ENCODE measurements at regions not wholly inside any gene's neighbourhood (a gene's known extent, or its start where the extent isn't known, plus 50 kb on each side); places are given as distances from the start of the nearest gene placed in this dataset.

GRCh38 chr22:48212727-48213126 lies 1450.3 kb downstream of the TBC1D22A start:
- no peak overlapping the region for H2BK15ac ChIP-seq (ENCODE audit: low read length)
- WGBS, 2 donors (ENCODE audit: extremely low coverage in 2 of 2, insufficient read length in 2 of 2, insufficient replicate concordance in 1 of 2) = no CpG with 5 or more reads among the region's 1 CpG
- H4K91ac ChIP-seq (ENCODE audit: low read depth, low read length, poor library complexity) = no peak overlapping the region
- H3K36me3 ChIP-seq (replicated peaks in 1 of 2; ENCODE audit: control insufficient read depth in 2 of 2, insufficient read depth in 2 of 2, low read length in 2 of 2) = no peaks in the 10 kb centered on the region
- no peak overlapping the region for H3K27ac ChIP-seq (replicated peaks; ENCODE audit: low read length)
- H3K23ac ChIP-seq (ENCODE audit: low read depth, low read length, poor library complexity) = no peak overlapping the region
- no peak overlapping the region for H2BK5ac ChIP-seq (ENCODE audit: low read length)
- H3K4me1 ChIP-seq (ENCODE audit: control insufficient read depth in 2 of 2, insufficient read depth in 1 of 2, low read depth in 1 of 2, low read length in 2 of 2) = peaks cover 0 to 9% of the 10 kb centered on the region in 2 donors
- no peak overlapping the region for H2BK120ac ChIP-seq (ENCODE audit: low read depth, low read length)
- no peak overlapping the region for H2AK5ac ChIP-seq (ENCODE audit: low read depth, low read length)
- DNase-seq (ENCODE audit: low spot score) = no peak
- H3K9me3 ChIP-seq (replicated peaks in 1 of 2; ENCODE audit: control insufficient read depth in 2 of 2, insufficient read depth in 1 of 2, low read depth in 1 of 2, low read length in 2 of 2) = peaks cover 0 to 1% of the 10 kb centered on the region in 2 donors
- no peak overlapping the region for H4K8ac ChIP-seq (ENCODE audit: low read depth, low read length)
- H3K14ac ChIP-seq (ENCODE audit: low read length) = no peak overlapping the region
- no peaks in the 10 kb centered on the region for H3K79me1 ChIP-seq (ENCODE audit: low read depth, low read length)
- H3K27me3 ChIP-seq (ENCODE audit: control insufficient read depth in 3 of 3, insufficient read depth in 3 of 3, low read depth in 1 of 3, low read length in 3 of 3) = no peaks in the 10 kb centered on the region
- no peak overlapping the region for H2AFZ ChIP-seq (ENCODE audit: low read length)
- H3K9ac ChIP-seq (ENCODE audit: low read depth, low read length, poor library complexity) = no peak overlapping the region
- no peak overlapping the region for H3K4me3 ChIP-seq (ENCODE audit: low read length in 2 of 2)
- no peak overlapping the region for H3K4ac ChIP-seq (ENCODE audit: low read length)
- H3K18ac ChIP-seq (ENCODE audit: low read length) = no peak overlapping the region
- H2BK12ac ChIP-seq (ENCODE audit: low read length) = no peak overlapping the region
- H3K4me2 ChIP-seq (ENCODE audit: insufficient read depth, low read length, poor library complexity, severe bottlenecking) = no peak overlapping the region

- Histone ChIP-seq H3K14ac (ENCODE audit: low read length) (no peak overlapping the region), H3K4me1 (ENCODE audit: control insufficient read depth in 2 of 2, insufficient read depth in 1 of 2, low read depth in 1 of 2, low read length in 2 of 2) (peaks cover 0 to 9% of the 10 kb centered on the region in 2 donors), H3K4ac (ENCODE audit: low read length) (no peak overlapping the region), H3K4me2 (ENCODE audit: insufficient read depth, low read length, poor library complexity, severe bottlenecking) (no peak overlapping the region), H3K36me3 (replicated peaks in 1 of 2; ENCODE audit: control insufficient read depth in 2 of 2, insufficient read depth in 2 of 2, low read length in 2 of 2) (no peaks in the 10 kb centered on the region), H3K27ac (replicated peaks; ENCODE audit: low read length) (no peak overlapping the region), H3K23ac (ENCODE audit: low read depth, low read length, poor library complexity) (no peak overlapping the region), H3K4me3 (ENCODE audit: low read length in 2 of 2) (no peak overlapping the region), H2AK5ac (ENCODE audit: low read depth, low read length) (no peak overlapping the region), H2BK12ac (ENCODE audit: low read length) (peak overlapping the region; percentile 78), H2BK120ac (ENCODE audit: low read depth, low read length) (no peak overlapping the region), H2AFZ (ENCODE audit: low read length) (no peak overlapping the region), H4K91ac (ENCODE audit: low read depth, low read length, poor library complexity) (no peak overlapping the region), H3K27me3 (ENCODE audit: control insufficient read depth in 3 of 3, insufficient read depth in 3 of 3, low read depth in 1 of 3, low read length in 3 of 3) (no peaks in the 10 kb centered on the region), H4K8ac (ENCODE audit: low read depth, low read length) (no peak overlapping the region), H3K9ac (ENCODE audit: low read depth, low read length, poor library complexity) (no peak overlapping the region), H2BK15ac (ENCODE audit: low read length) (no peak overlapping the region), H3K18ac (ENCODE audit: low read length) (peak overlapping the region; percentile 82), H3K79me1 (ENCODE audit: low read depth, low read length) (no peaks in the 10 kb centered on the region), H2BK5ac (ENCODE audit: low read length) (no peak overlapping the region), H3K9me3 (replicated peaks in 1 of 2; ENCODE audit: control insufficient read depth in 2 of 2, insufficient read depth in 1 of 2, low read depth in 1 of 2, low read length in 2 of 2) (peaks cover 0 to 1% of the 10 kb centered on the region in 2 donors)
- DNase-seq (ENCODE audit: low spot score) = no peak
- no CpG with 5 or more reads among the region's 7 CpGs for WGBS, 2 donors (ENCODE audit: extremely low coverage in 2 of 2, insufficient read length in 2 of 2, insufficient replicate concordance in 1 of 2)
Measured at GRCh38 chr22:48210812-48211211, 1448.4 kb downstream of the TBC1D22A start.

GRCh38 chr22:48210198-48210580 lies 1447.7 kb downstream of the TBC1D22A start:
- Histone ChIP-seq H2BK12ac (ENCODE audit: low read length) (no peak overlapping the region), H3K27me3 (ENCODE audit: control insufficient read depth in 3 of 3, insufficient read depth in 3 of 3, low read depth in 1 of 3, low read length in 3 of 3) (no peaks in the 10 kb centered on the region), H3K27ac (replicated peaks; ENCODE audit: low read length) (no peak overlapping the region), H3K9ac (ENCODE audit: low read depth, low read length, poor library complexity) (no peak overlapping the region), H2BK120ac (ENCODE audit: low read depth, low read length) (no peak overlapping the region), H3K4me3 (ENCODE audit: low read length in 2 of 2) (no peak overlapping the region), H3K14ac (ENCODE audit: low read length) (no peak overlapping the region), H3K79me1 (ENCODE audit: low read depth, low read length) (no peaks in the 10 kb centered on the region), H3K23ac (ENCODE audit: low read depth, low read length, poor library complexity) (no peak overlapping the region), H3K4me2 (ENCODE audit: insufficient read depth, low read length, poor library complexity, severe bottlenecking) (no peak overlapping the region), H2BK15ac (ENCODE audit: low read length) (no peak overlapping the region), H3K18ac (ENCODE audit: low read length) (no peak overlapping the region), H3K4me1 (ENCODE audit: control insufficient read depth in 2 of 2, insufficient read depth in 1 of 2, low read depth in 1 of 2, low read length in 2 of 2) (peaks cover 0 to 11% of the 10 kb centered on the region in 2 donors), H3K9me3 (replicated peaks in 1 of 2; ENCODE audit: control insufficient read depth in 2 of 2, insufficient read depth in 1 of 2, low read depth in 1 of 2, low read length in 2 of 2) (peaks cover 0 to 1% of the 10 kb centered on the region in 2 donors), H2BK5ac (ENCODE audit: low read length) (no peak overlapping the region), H3K4ac (ENCODE audit: low read length) (no peak overlapping the region), H4K8ac (ENCODE audit: low read depth, low read length) (no peak overlapping the region), H2AK5ac (ENCODE audit: low read depth, low read length) (no peak overlapping the region), H4K91ac (ENCODE audit: low read depth, low read length, poor library complexity) (no peak overlapping the region), H2AFZ (ENCODE audit: low read length) (no peak overlapping the region), H3K36me3 (replicated peaks in 1 of 2; ENCODE audit: control insufficient read depth in 2 of 2, insufficient read depth in 2 of 2, low read length in 2 of 2) (no peaks in the 10 kb centered on the region)
- no CpG with 5 or more reads among the region's 10 CpGs for WGBS, 2 donors (ENCODE audit: extremely low coverage in 2 of 2, insufficient read length in 2 of 2, insufficient replicate concordance in 1 of 2)
- no peak for DNase-seq (ENCODE audit: low spot score)

- H3K27me3 ChIP-seq (ENCODE audit: control insufficient read depth in 3 of 3, insufficient read depth in 3 of 3, low read depth in 1 of 3, low read length in 3 of 3) = no peaks in the 10 kb centered on the region
- H3K9me3 ChIP-seq (replicated peaks in 1 of 2; ENCODE audit: control insufficient read depth in 2 of 2, insufficient read depth in 1 of 2, low read depth in 1 of 2, low read length in 2 of 2) = peaks cover 0 to 1% of the 10 kb centered on the region in 2 donors
- no peak overlapping the region for H3K4me3 ChIP-seq (ENCODE audit: low read length in 2 of 2)
- H3K14ac ChIP-seq (ENCODE audit: low read length) = peak overlapping the region; percentile 64
- H3K36me3 ChIP-seq (replicated peaks in 1 of 2; ENCODE audit: control insufficient read depth in 2 of 2, insufficient read depth in 2 of 2, low read length in 2 of 2) = no peaks in the 10 kb centered on the region
- no peak overlapping the region for H4K8ac ChIP-seq (ENCODE audit: low read depth, low read length)
- no peak overlapping the region for H3K9ac ChIP-seq (ENCODE audit: low read depth, low read length, poor library complexity)
- H2BK12ac ChIP-seq (ENCODE audit: low read length) = no peak overlapping the region
- H3K23ac ChIP-seq (ENCODE audit: low read depth, low read length, poor library complexity) = no peak overlapping the region
- H4K91ac ChIP-seq (ENCODE audit: low read depth, low read length, poor library complexity) = no peak overlapping the region
- H3K4ac ChIP-seq (ENCODE audit: low read length) = no peak overlapping the region
- WGBS, 2 donors (ENCODE audit: extremely low coverage in 2 of 2, insufficient read length in 2 of 2, insufficient replicate concordance in 1 of 2) = no CpG with 5 or more reads among the region's 26 CpGs
- H2AK5ac ChIP-seq (ENCODE audit: low read depth, low read length) = no peak overlapping the region
- H2BK120ac ChIP-seq (ENCODE audit: low read depth, low read length) = no peak overlapping the region
- no peaks in the 10 kb centered on the region for H3K79me1 ChIP-seq (ENCODE audit: low read depth, low read length)
- no peak overlapping the region for H2AFZ ChIP-seq (ENCODE audit: low read length)
- peak overlapping the region; percentile 41 for H2BK15ac ChIP-seq (ENCODE audit: low read length)
- no peak overlapping the region for H3K4me2 ChIP-seq (ENCODE audit: insufficient read depth, low read length, poor library complexity, severe bottlenecking)
- DNase-seq (ENCODE audit: low spot score) = no peak
- no peak overlapping the region for H3K27ac ChIP-seq (replicated peaks; ENCODE audit: low read length)
- H3K4me1 ChIP-seq (ENCODE audit: control insufficient read depth in 2 of 2, insufficient read depth in 1 of 2, low read depth in 1 of 2, low read length in 2 of 2) = peaks cover 0 to 11% of the 10 kb centered on the region in 2 donors
- peak overlapping the region; percentile 55 for H2BK5ac ChIP-seq (ENCODE audit: low read length)
- H3K18ac ChIP-seq (ENCODE audit: low read length) = peak overlapping the region; percentile 58
Measured at GRCh38 chr22:48209473-48210197, 1447.2 kb downstream of the TBC1D22A start.
